NCI-H345 treated with DMSO at 0.1 percent for 48 hours (cell line): ENCODE measurements at regions not wholly inside any gene's neighbourhood (a gene's known extent, or its start where the extent isn't known, plus 50 kb on each side); places are given as distances from the start of the nearest gene placed in this dataset.

Experiments
- DNase-seq: peaks from one replicate; lab custom pipeline; 2025; ENCODE audit not compliant: unreplicated experiment; lab: John Stamatoyannopoulos, UW

GRCh38 chr15:62462268-62462667, 297.2 kb upstream of the C2CD4B start:
- no peak for DNase-seq

GRCh38 chr15:62462721-62463120, 297.6 kb upstream of the C2CD4B start:
- DNase-seq, result no peak

- DNase-seq, result no peak
Measured at GRCh38 chr15:62464705-62465104, 299.6 kb upstream of the C2CD4B start.

- DNase-seq, result no peak
Measured at GRCh38 chr15:62465173-62465572, 300.1 kb upstream of the C2CD4B start.

- no peak for DNase-seq
Measured at GRCh38 chr15:62469478-62469873, 304.4 kb upstream of the C2CD4B start.

GRCh38 chr15:62469874-62470688, 305.0 kb upstream of the C2CD4B start:
- no peak for DNase-seq

GRCh38 chr15:62472616-62473299, 307.7 kb upstream of the C2CD4B start:
- DNase-seq, result no peak

- DNase-seq, result no peak
Measured at GRCh38 chr15:62474021-62474770, 309.1 kb upstream of the C2CD4B start.

- no peak for DNase-seq
Measured at GRCh38 chr15:62474771-62475124, 309.7 kb upstream of the C2CD4B start.

GRCh38 chr15:62475591-62475990, 310.5 kb upstream of the C2CD4B start:
- DNase-seq, result no peak

GRCh38 chr15:62476163-62476562, 311.1 kb upstream of the C2CD4B start:
- no peak for DNase-seq

- no peak for DNase-seq
Measured at GRCh38 chr15:62477929-62478328, 312.8 kb upstream of the C2CD4B start.

- DNase-seq, result no peak
Measured at GRCh38 chr15:62482785-62483429, 317.8 kb upstream of the C2CD4B start.

- no peak for DNase-seq
Measured at GRCh38 chr15:62483814-62484213, 318.7 kb upstream of the C2CD4B start.

- DNase-seq, result no peak
Measured at GRCh38 chr15:62485170-62485720, 320.2 kb upstream of the C2CD4B start.

- no peak for DNase-seq
Measured at GRCh38 chr15:62486041-62486440, 321.0 kb upstream of the C2CD4B start.

GRCh38 chr15:62488387-62488786, 323.3 kb upstream of the C2CD4B start:
- DNase-seq, result no peak

GRCh38 chr15:62491642-62492041, 326.6 kb upstream of the C2CD4B start:
- DNase-seq, result no peak

- DNase-seq, result no peak
Measured at GRCh38 chr15:62492900-62493299, 327.8 kb upstream of the C2CD4B start.

GRCh38 chr15:62494197-62494596, 329.1 kb upstream of the C2CD4B start:
- DNase-seq, result no peak
